Suprapubic skin (tissue), 4 donors: ENCODE measurements at regions not wholly inside any gene's neighbourhood (a gene's known extent, or its start where the extent isn't known, plus 50 kb on each side); places are given as distances from the start of the nearest gene placed in this dataset.

Experiments
- DNase-seq, 2 donors: peaks; one replicate each; pipeline ENCODE4 v3.0.0-alpha.2; 2019; ENCODE audit warnings: low spot score in 2 of 2
- H3K27ac ChIP-seq: fragments of 200-600 bp; sonication (generic); one replicate; pipeline ENCODE4 v1.5.1; 2019
- H3K27me3 ChIP-seq: fragments of 200-600 bp; sonication (generic); one replicate; pipeline ENCODE4 v1.5.1; 2019
- H3K36me3 ChIP-seq: fragments of 200-600 bp; sonication (generic); one replicate; pipeline ENCODE4 v1.5.1; 2019
- H3K4me1 ChIP-seq: fragments of 200-600 bp; sonication (generic); one replicate; pipeline ENCODE4 v1.5.1; 2019
- H3K4me3 ChIP-seq: fragments of 200-600 bp; sonication (generic); one replicate; pipeline ENCODE4 v1.5.1; 2019; ENCODE audit warnings: mild to moderate bottlenecking
- H3K9me3 ChIP-seq: fragments of 200-600 bp; sonication (generic); one replicate; pipeline ENCODE4 v1.5.1; 2019
- CTCF ChIP-seq, 2 donors: fragments of 200-600 bp in 1 of 2; fragments of 450-650 bp in 1 of 2; sonication (generic) in 1 of 2; IDR thresholded peaks; one replicate each; pipeline ENCODE4 v1.5.1; 2016 to 2019; ENCODE audit warnings: antibody characterized with exemption in 2 of 2, mild to moderate bottlenecking in 1 of 2, moderate library complexity in 1 of 2
- EP300 ChIP-seq: sonication (generic); formaldehyde crosslinking; IDR thresholded peaks from one replicate; pipeline ENCODE4 v1.6.1; 2017; ENCODE audit warnings: antibody characterized with exemption
- POLR2A ChIP-seq, 2 donors: fragments of 450-650 bp; IDR thresholded peaks; one replicate each; pipeline ENCODE4 v1.6.1; 2017; ENCODE audit warnings: antibody characterized with exemption in 2 of 2, mild to moderate bottlenecking in 2 of 2, moderate library complexity in 2 of 2
- POLR2AphosphoS5 ChIP-seq, 3 donors: sonication (generic); formaldehyde crosslinking; IDR thresholded peaks; one replicate each; pipeline ENCODE4 v1.6.1; 2017; ENCODE audit warnings: antibody characterized with exemption in 3 of 3
- WGBS: methylation state at CpG from one replicate; pipeline ENCODE4 v1.1.5; 2018; 5-methylcytosine and 5-hydroxymethylcytosine counted together

DNA sequence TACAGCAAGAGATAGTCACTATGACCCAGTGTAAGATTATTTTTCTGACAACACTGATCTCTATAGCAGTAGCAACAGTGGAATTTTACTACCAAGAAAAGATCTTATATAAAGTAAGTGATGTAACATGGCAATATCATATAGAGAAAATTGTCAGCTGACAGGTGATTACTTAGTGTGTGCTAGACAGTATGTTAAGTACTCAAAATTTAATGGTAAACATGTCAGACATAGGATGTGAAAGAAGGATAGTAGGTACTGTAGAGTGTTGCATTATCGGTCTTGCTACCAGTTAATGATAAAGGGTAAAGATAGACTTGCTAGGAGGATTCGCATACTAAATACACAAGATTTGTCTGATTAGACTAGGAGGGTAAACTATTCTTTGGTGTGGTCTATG, 247.4 kb downstream of the CYLC2 start:
- Histone ChIP-seq H3K4me3 (no peak overlapping the region), H3K36me3 (no peaks in the 10 kb centered on the region), H3K27ac (no peak overlapping the region), H3K4me1 (no peaks in the 10 kb centered on the region), H3K9me3 (peaks cover 3% of the 10 kb centered on the region), H3K27me3 (no peaks in the 10 kb centered on the region)
- TF ChIP-seq EP300, result no peak
- TF ChIP-seq POLR2AphosphoS5 (IDR thresholded peaks at IDR 0.05), result no peak
- TF ChIP-seq CTCF (IDR thresholded peaks at IDR 0.05), result no peak
- TF ChIP-seq POLR2A (IDR thresholded peaks at IDR 0.05), result no peak
- WGBS, result 48% methylated on average over 2 of the region's 2 CpGs
- no peak for DNase-seq

DNA sequence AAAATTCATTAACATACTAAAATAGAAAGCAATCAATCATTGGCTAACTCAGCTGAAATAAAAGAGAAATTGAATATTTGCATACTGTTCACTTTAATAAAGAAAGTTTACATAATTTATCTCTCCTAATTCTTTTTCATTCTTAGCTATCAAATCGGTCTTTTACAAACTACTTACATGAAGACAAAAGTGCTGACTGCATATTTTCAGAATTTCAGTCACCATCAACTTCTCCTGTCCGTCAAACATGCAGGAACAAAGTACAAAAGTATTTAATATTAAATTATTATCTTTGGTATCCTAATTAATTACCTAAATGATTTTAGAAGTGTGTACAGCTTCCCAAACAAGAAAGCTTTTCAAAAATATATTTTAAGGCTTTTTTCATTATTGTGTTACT, 248.4 kb downstream of the CYLC2 start:
- H3K27me3 ChIP-seq, result no peaks in the 10 kb centered on the region
- no peak for DNase-seq
- no peak overlapping the region for H3K4me3 ChIP-seq
- 66% methylated on average over 2 of the region's 2 CpGs for WGBS
- TF ChIP-seq EP300 (no peak), POLR2A (IDR thresholded peaks at IDR 0.05) (no peak), POLR2AphosphoS5 (IDR thresholded peaks at IDR 0.05) (no peak), CTCF (IDR thresholded peaks at IDR 0.05) (no peak)
- H3K9me3 ChIP-seq, result peaks cover 3% of the 10 kb centered on the region
- no peaks in the 10 kb centered on the region for H3K36me3 ChIP-seq
- H3K27ac ChIP-seq, result no peak overlapping the region
- no peaks in the 10 kb centered on the region for H3K4me1 ChIP-seq

DNA sequence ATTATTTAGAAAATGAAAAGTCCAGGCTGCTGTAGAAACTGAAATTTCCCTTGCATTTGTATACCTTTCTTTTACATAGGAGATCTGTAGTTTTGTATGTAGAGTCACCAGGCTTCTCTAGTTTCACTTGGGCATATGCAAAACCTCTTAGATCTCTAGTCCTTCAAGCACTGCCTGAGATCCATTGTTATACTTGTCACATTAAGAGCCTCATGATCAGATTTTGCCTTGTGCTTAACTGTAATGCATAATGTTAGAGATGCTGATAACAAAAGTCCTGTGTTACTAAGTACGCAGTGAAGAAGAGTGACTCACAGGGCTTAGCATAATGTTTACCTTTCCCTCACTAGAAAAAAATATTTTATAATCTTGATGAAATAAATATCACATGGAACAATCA, 250.2 kb downstream of the CYLC2 start:
- no peaks in the 10 kb centered on the region for H3K4me1 ChIP-seq
- TF ChIP-seq POLR2A (IDR thresholded peaks at IDR 0.05) (no peak), EP300 (no peak), POLR2AphosphoS5 (IDR thresholded peaks at IDR 0.05) (no peak), CTCF (IDR thresholded peaks at IDR 0.05) (no peak)
- no peak overlapping the region for H3K27ac ChIP-seq
- 79% methylated on average over 1 of the region's 1 CpG for WGBS
- peaks cover 3% of the 10 kb centered on the region for H3K9me3 ChIP-seq
- no peak overlapping the region for H3K4me3 ChIP-seq
- no peak for DNase-seq
- no peaks in the 10 kb centered on the region for H3K36me3 ChIP-seq
- H3K27me3 ChIP-seq, result no peaks in the 10 kb centered on the region

- WGBS, result 49% methylated on average over 2 of the region's 2 CpGs
- Histone ChIP-seq H3K4me1 (no peaks in the 10 kb centered on the region), H3K27me3 (no peaks in the 10 kb centered on the region), H3K4me3 (no peak overlapping the region), H3K27ac (no peak overlapping the region), H3K9me3 (peaks cover 2% of the 10 kb centered on the region), H3K36me3 (no peaks in the 10 kb centered on the region)
- no peak for DNase-seq
- TF ChIP-seq POLR2AphosphoS5 (IDR thresholded peaks at IDR 0.05), result no peak
- no peak for TF ChIP-seq EP300
- no peak for TF ChIP-seq POLR2A (IDR thresholded peaks at IDR 0.05)
- no peak for TF ChIP-seq CTCF (IDR thresholded peaks at IDR 0.05)
Observed at GRCh38 chr9:103261951-103262350, 266.8 kb downstream of the CYLC2 start.

DNA sequence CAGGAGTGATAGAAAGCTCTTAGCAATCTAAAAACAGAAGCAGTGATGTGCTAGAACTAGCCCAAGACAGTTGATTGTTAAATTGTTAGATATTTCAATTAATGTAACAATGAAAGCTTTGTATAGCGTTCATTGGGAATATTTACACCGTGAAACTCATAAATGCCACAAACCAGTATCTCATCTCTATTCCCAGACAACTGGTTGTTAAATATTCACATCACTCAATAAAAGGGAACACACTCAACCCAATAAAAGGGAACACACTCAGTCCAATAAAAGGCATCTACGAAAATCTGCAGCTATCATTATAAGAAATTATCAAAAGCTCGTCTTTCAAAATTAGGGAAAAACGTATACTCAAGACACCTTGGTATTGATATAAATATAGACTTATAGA, 270.9 kb downstream of the CYLC2 start:
- H3K4me3 ChIP-seq, result no peak overlapping the region
- no peak overlapping the region for H3K27ac ChIP-seq
- H3K27me3 ChIP-seq, result no peaks in the 10 kb centered on the region
- 85% methylated on average over 5 of the region's 5 CpGs for WGBS
- no peaks in the 10 kb centered on the region for H3K4me1 ChIP-seq
- TF ChIP-seq CTCF (IDR thresholded peaks at IDR 0.05) (no peak), POLR2A (IDR thresholded peaks at IDR 0.05) (no peak), POLR2AphosphoS5 (IDR thresholded peaks at IDR 0.05) (no peak), EP300 (no peak)
- DNase-seq, result no peak
- no peaks in the 10 kb centered on the region for H3K36me3 ChIP-seq
- no peaks in the 10 kb centered on the region for H3K9me3 ChIP-seq
